NCI-H1105 (cell line): ENCODE measurements at regions not wholly inside any gene's neighbourhood (a gene's known extent, or its start where the extent isn't known, plus 50 kb on each side); places are given as distances from the start of the nearest gene placed in this dataset.
"Not testable (repeated sequence)": the region's sequence is repeated elsewhere in the genome, so short reads cannot be mapped to it uniquely, and the experiment has no call there.

Experiments
- DNase-seq: peaks from one replicate; lab custom pipeline; 2025; lab: John Stamatoyannopoulos, UW

- no peak for DNase-seq
These were observed 86.3 kb upstream of the GOT2 start for GRCh38 chr16:58820411-58820810.

GRCh38 chr16:58815181-58815888 lies 81.2 kb upstream of the GOT2 start:
- no peak for DNase-seq

GRCh38 chr16:58814348-58814801 lies 80.3 kb upstream of the GOT2 start:
- no peak for DNase-seq

- DNase-seq, result no peak
These were observed 75.1 kb upstream of the GOT2 start for GRCh38 chr16:58809213-58809612.

GRCh38 chr16:58807276-58807675 lies 73.2 kb upstream of the GOT2 start:
- DNase-seq, result no peak

- DNase-seq, result no peak
These were observed 67.7 kb upstream of the GOT2 start for GRCh38 chr16:58801838-58802237.

- DNase-seq, result no peak
These were observed 63.2 kb upstream of the GOT2 start for GRCh38 chr16:58797137-58797801.

GRCh38 chr16:58793366-58793765 lies 59.2 kb upstream of the GOT2 start:
- no peak for DNase-seq

GRCh38 chr16:58792188-58792587 lies 58.1 kb upstream of the GOT2 start:
- DNase-seq, result no peak

- not testable (repeated sequence) for DNase-seq
These were observed 56.9 kb upstream of the GOT2 start for GRCh38 chr16:58790816-58791557.

GRCh38 chr16:58789351-58789750 lies 55.2 kb upstream of the GOT2 start:
- no peak for DNase-seq
